Loucy (cell line): ENCODE measurements at regions not wholly inside any gene's neighbourhood (a gene's known extent, or its start where the extent isn't known, plus 50 kb on each side); places are given as distances from the start of the nearest gene placed in this dataset.

Experiments
- CTCF ChIP-seq: fragments of 200-600 bp; sonication (generic); conservative IDR thresholded peaks from 2 replicates; pipeline ENCODE4 v1.5.1; 2014; ENCODE audit warnings: mild to moderate bottlenecking, antibody characterized with exemption, low read length
- EZH2phosphoT487 ChIP-seq: fragments of 200-600 bp; IDR thresholded peaks from 2 replicates; pipeline ENCODE4 v1.6.1; 2018; ENCODE audit warnings: antibody characterized with exemption, mild to moderate bottlenecking, moderate library complexity, borderline replicate concordance

GRCh38 chr4:72820107-72820506, 249.4 kb downstream of the COX18 start:
- TF ChIP-seq CTCF, result no peak
- TF ChIP-seq EZH2phosphoT487, result no peak
